Endodermal cell (in vitro differentiated cells): ENCODE measurements at regions not wholly inside any gene's neighbourhood (a gene's known extent, or its start where the extent isn't known, plus 50 kb on each side); places are given as distances from the start of the nearest gene placed in this dataset.
"Not testable (repeated sequence)": the region's sequence is repeated elsewhere in the genome, so short reads cannot be mapped to it uniquely, and the experiment has no call there.

ENCODE experiments used
- DNase-seq: peaks from one replicate; pipeline ENCODE4 v3.0.0-alpha.2; 2017
- H3K27ac ChIP-seq: 2 replicates; pipeline ENCODE4 v1.5.1; 2013; ENCODE audit warnings: mild to moderate bottlenecking, low read depth, low read length, moderate library complexity
- H3K27me3 ChIP-seq: 2 replicates; pipeline ENCODE4 v1.6.1; 2013; ENCODE audit warnings: mild to moderate bottlenecking, low read length, moderate library complexity; ENCODE audit not compliant: insufficient read depth, control insufficient read depth, poor library complexity, severe bottlenecking
- H3K36me3 ChIP-seq: 2 replicates; pipeline ENCODE4 v1.7.0; 2013; ENCODE audit warnings: mild to moderate bottlenecking, low read length, moderate library complexity; ENCODE audit not compliant: control insufficient read depth, insufficient read depth
- H3K4me1 ChIP-seq: one replicate; pipeline ENCODE4 v1.7.0; 2013; ENCODE audit warnings: low read length; ENCODE audit not compliant: control insufficient read depth, insufficient read depth
- H3K4me3 ChIP-seq: 2 replicates; pipeline ENCODE4 v1.5.1; 2013; ENCODE audit warnings: mild to moderate bottlenecking, low read length, moderate library complexity
- H3K9ac ChIP-seq: 2 replicates; pipeline ENCODE4 v1.6.1; 2013; ENCODE audit warnings: mild to moderate bottlenecking, low read length, moderate library complexity; ENCODE audit not compliant: poor library complexity, severe bottlenecking; ENCODE audit errors: extremely low read depth
- H3K9me3 ChIP-seq: 2 replicates; pipeline ENCODE4 v1.6.1; 2013; ENCODE audit warnings: mild to moderate bottlenecking, low read length, moderate library complexity; ENCODE audit not compliant: control insufficient read depth
- H3K27ac Mint-ChIP-seq: 2 replicates; pipeline ENCODE4 v1.8.0; 2020; ENCODE audit warnings: mixed read lengths
- H3K27me3 Mint-ChIP-seq: 2 replicates; pipeline ENCODE4 v1.8.0; 2021; ENCODE audit warnings: mild to moderate bottlenecking, mixed read lengths; ENCODE audit not compliant: insufficient read depth
- H3K36me3 Mint-ChIP-seq: 2 replicates; pipeline ENCODE4 v1.8.0; 2020; ENCODE audit warnings: low read depth, mixed read lengths
- H3K4me1 Mint-ChIP-seq: 2 replicates; pipeline ENCODE4 v1.8.0; 2020; ENCODE audit warnings: mixed read lengths
- H3K4me3 Mint-ChIP-seq: 2 replicates; pipeline ENCODE4 v1.8.0; 2020; ENCODE audit warnings: mild to moderate bottlenecking, moderate library complexity, mixed read lengths
- H3K9me3 Mint-ChIP-seq: 2 replicates; pipeline ENCODE4 v1.8.0; 2020; ENCODE audit warnings: mild to moderate bottlenecking, mixed read lengths
- WGBS, 2 experiments: methylation state at CpG; one replicate each; pipeline versions ENCODE4 v1.1.5 to v1.1.7; 2013; ENCODE audit warnings: missing lambda C conversion rate in 2 of 2, mixed read lengths in 1 of 2; ENCODE audit not compliant: insufficient coverage in 1 of 2, insufficient read length in 1 of 2; 5-methylcytosine and 5-hydroxymethylcytosine counted together

GRCh38 chr17:20668868-20669267, 89.3 kb downstream of the CDRT15L2 start:
- H3K36me3 Mint-ChIP-seq, H3K4me1 ChIP-seq, H3K9me3 Mint-ChIP-seq, H3K4me3 ChIP-seq, H3K27ac Mint-ChIP-seq, DNase-seq, H3K4me3 Mint-ChIP-seq, H3K9ac ChIP-seq, H3K36me3 ChIP-seq, H3K9me3 ChIP-seq, H3K27me3 Mint-ChIP-seq, H3K27ac ChIP-seq, H3K27me3 ChIP-seq, H3K4me1 Mint-ChIP-seq: not testable (repeated sequence)

- not testable (repeated sequence) for H3K36me3 Mint-ChIP-seq, H3K9me3 ChIP-seq, H3K27me3 ChIP-seq, H3K9me3 Mint-ChIP-seq, DNase-seq, H3K9ac ChIP-seq, H3K4me1 ChIP-seq, H3K36me3 ChIP-seq, H3K4me3 Mint-ChIP-seq, H3K4me1 Mint-ChIP-seq, H3K27me3 Mint-ChIP-seq, H3K27ac Mint-ChIP-seq, H3K4me3 ChIP-seq, H3K27ac ChIP-seq
- WGBS, 2 experiments: no CpG with 5 or more reads among the region's 3 CpGs
Measured at GRCh38 chr17:20670506-20670905, 91.0 kb downstream of the CDRT15L2 start.

DNA sequence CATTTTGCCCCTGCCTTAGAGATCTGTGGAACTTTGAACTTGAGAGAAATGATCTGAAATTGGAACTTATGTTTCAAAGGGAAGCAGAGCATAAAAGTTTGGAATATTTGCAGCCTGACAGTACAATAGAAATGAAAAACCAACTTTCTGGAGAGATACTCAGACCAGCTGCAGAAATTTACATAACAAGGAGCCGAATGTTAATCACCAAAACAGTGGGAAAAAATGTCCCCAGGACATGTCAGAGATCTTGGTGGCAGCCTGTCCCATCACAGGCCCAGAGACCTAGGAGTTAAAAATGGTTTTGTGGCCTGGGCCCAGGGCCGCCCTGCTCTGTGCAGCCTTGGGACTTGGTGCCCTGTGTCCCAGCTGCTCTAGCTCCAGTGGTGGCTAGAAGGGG, 94.8 kb downstream of the CDRT15L2 start:
- H3K4me3 ChIP-seq, H3K4me3 Mint-ChIP-seq, H3K36me3 Mint-ChIP-seq, H3K36me3 ChIP-seq, H3K27me3 Mint-ChIP-seq, H3K4me1 Mint-ChIP-seq, H3K9ac ChIP-seq, H3K9me3 ChIP-seq, H3K4me1 ChIP-seq, H3K27ac ChIP-seq, H3K27ac Mint-ChIP-seq, DNase-seq, H3K27me3 ChIP-seq: not testable (repeated sequence)
- H3K9me3 Mint-ChIP-seq: peaks cover 16% of the 10 kb centered on the region
- 85% methylated on average over 2 of the region's 2 CpGs; no CpG with 5 or more reads in 1 of the 2 experiments for WGBS, 2 experiments

DNA sequence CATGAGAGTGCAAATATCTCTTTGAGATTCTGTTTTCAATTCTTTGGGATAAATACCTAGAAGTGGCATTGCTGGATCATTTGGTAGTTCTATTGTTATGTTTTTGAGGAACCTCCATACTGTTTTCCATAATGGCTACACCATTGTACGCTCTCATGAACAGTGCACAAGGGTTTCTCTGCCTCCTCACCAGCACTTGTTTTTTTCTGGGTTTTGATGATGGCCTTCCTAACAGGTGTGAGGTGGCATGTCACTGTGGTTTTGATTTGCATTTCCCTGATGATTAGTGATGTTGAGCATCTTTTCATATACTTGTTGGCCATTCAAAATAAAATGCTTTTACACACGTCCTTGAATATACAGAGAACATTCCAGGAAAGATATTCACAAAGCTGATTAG, 96.2 kb downstream of the CDRT15L2 start:
- H3K4me1 Mint-ChIP-seq, H3K27ac Mint-ChIP-seq, H3K9ac ChIP-seq, H3K36me3 Mint-ChIP-seq, H3K36me3 ChIP-seq, H3K4me1 ChIP-seq, H3K4me3 Mint-ChIP-seq, DNase-seq, H3K4me3 ChIP-seq, H3K27me3 Mint-ChIP-seq, H3K9me3 ChIP-seq, H3K27me3 ChIP-seq, H3K27ac ChIP-seq: not testable (repeated sequence)
- peaks cover 16% of the 10 kb centered on the region for H3K9me3 Mint-ChIP-seq
- no CpG with 5 or more reads among the region's 2 CpGs for WGBS, 2 experiments

DNA sequence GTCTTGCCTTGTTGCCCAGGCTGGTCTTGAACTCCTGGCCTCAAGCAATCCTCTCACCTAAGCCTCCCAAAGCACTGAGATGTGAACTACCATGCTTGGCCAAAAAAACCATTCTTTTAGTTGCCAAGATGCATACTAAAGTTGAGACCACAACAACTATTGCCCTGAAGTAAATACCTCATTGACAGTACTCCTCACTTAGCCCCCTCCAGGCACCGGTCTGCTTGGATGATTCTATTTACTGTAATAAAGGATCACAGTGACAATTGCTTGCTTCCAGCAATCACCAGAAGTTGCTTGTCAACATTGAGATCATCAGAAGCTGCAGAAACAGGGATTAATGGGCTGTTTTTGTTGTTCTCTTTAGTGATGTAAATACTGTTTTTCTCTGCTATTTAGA, 97.1 kb downstream of the CDRT15L2 start:
- H3K4me1 ChIP-seq, H3K36me3 Mint-ChIP-seq, H3K4me3 ChIP-seq, H3K9me3 ChIP-seq, H3K27me3 ChIP-seq, H3K27ac Mint-ChIP-seq, H3K9ac ChIP-seq, H3K4me1 Mint-ChIP-seq, DNase-seq, H3K27ac ChIP-seq, H3K4me3 Mint-ChIP-seq, H3K27me3 Mint-ChIP-seq, H3K36me3 ChIP-seq: not testable (repeated sequence)
- 93 to 100% methylated on average over 1 of the region's 1 CpG for WGBS, 2 experiments
- H3K9me3 Mint-ChIP-seq: peaks cover 16% of the 10 kb centered on the region

DNA sequence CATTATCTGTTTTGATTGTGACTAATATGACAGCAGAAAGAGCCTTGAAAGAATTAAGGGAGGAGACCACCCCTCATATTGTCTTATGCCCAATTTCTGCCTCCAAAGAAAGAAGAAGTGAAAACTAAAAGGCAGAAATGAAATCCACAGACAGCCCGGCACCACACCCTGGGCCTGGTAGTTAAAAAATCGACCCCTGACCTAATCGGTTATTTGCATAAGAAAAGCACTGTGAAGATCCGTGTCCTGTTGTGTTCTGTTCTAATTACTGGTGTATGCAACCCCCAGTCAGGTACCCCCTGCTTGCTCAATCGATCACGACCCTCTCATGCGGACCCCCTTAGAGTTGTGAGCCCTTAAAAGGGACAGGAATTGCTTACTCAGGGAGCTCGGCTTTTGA, 97.9 kb downstream of the CDRT15L2 start:
- H3K4me3 ChIP-seq, H3K4me1 ChIP-seq, DNase-seq, H3K4me1 Mint-ChIP-seq, H3K36me3 Mint-ChIP-seq, H3K27me3 Mint-ChIP-seq, H3K27ac ChIP-seq, H3K4me3 Mint-ChIP-seq, H3K9me3 ChIP-seq, H3K27me3 ChIP-seq, H3K27ac Mint-ChIP-seq, H3K36me3 ChIP-seq, H3K9ac ChIP-seq: not testable (repeated sequence)
- WGBS, 2 experiments: 91 to 100% methylated on average over 3 to 8 of the region's 8 CpGs
- peaks cover 16% of the 10 kb centered on the region for H3K9me3 Mint-ChIP-seq

DNA sequence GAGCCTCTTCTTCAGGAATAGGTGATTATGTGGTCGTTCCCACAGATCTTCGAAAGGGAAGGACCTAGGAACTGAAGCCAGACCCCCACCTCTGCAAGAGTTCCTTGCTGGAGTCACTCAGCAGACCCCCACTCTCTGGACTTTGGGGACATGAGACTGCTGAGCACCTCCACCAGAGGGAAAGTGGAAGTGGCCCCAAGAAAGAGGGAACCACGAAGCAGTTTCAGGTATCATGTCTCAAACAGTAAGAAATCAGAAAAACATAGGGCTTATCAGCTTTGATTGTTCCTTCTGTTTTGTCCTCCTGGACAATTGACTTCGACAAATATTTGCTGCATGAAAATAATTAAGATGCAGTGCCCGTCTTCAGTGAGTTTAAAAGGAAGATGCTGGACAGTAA, 98.9 kb downstream of the CDRT15L2 start:
- H3K27ac ChIP-seq, H3K4me1 ChIP-seq, H3K4me3 ChIP-seq, H3K27me3 Mint-ChIP-seq, DNase-seq, H3K9me3 ChIP-seq, H3K36me3 ChIP-seq, H3K9ac ChIP-seq, H3K4me1 Mint-ChIP-seq, H3K4me3 Mint-ChIP-seq, H3K27me3 ChIP-seq, H3K36me3 Mint-ChIP-seq, H3K27ac Mint-ChIP-seq: not testable (repeated sequence)
- 91 to 100% methylated on average over 2 to 3 of the region's 5 CpGs for WGBS, 2 experiments
- H3K9me3 Mint-ChIP-seq: peaks cover 15% of the 10 kb centered on the region
